ENCODE measurements at regions not wholly inside any gene's neighbourhood (a gene's known extent, or its start where the extent isn't known, plus 50 kb on each side); places are given as distances from the start of the nearest gene placed in this dataset.

GRCh38 chr14:58798173-58798572 lies 160.4 kb downstream of the DACT1 start:
- no peaks in the 10 kb centered on the region for H3K36me3 ChIP-seq (ENCODE audit: low read depth, missing control alignments)
- no peaks in the 10 kb centered on the region for H3K4me1 ChIP-seq
- DNase-seq: no peak
- H3K27ac ChIP-seq: no peak overlapping the region
- H3K4me3 ChIP-seq: no peak overlapping the region
- H3K9me3 ChIP-seq: no peaks in the 10 kb centered on the region
- intact Hi-C loops (cut with DNase I; ENCODE audit: low total_unique reads): no loop called here
- no peaks in the 10 kb centered on the region for H3K27me3 ChIP-seq
- 85 to 87% methylated on average over 5 of the region's 5 CpGs for WGBS, 2 donors
- TF ChIP-seq CTCF (IDR thresholded peaks at IDR 0.05): no peak
- no peak for TF ChIP-seq POLR2A (IDR thresholded peaks at IDR 0.05)

GRCh38 chr14:58801086-58801485 lies 163.3 kb downstream of the DACT1 start:
- H3K4me3 ChIP-seq: no peak overlapping the region
- no peak for DNase-seq
- TF ChIP-seq CTCF (IDR thresholded peaks at IDR 0.05) (no peak), POLR2A (IDR thresholded peaks at IDR 0.05) (no peak)
- intact Hi-C loops (cut with DNase I; ENCODE audit: low total_unique reads): no loop called here
- no peaks in the 10 kb centered on the region for H3K4me1 ChIP-seq
- no peaks in the 10 kb centered on the region for H3K9me3 ChIP-seq
- H3K27me3 ChIP-seq: no peaks in the 10 kb centered on the region
- no peak overlapping the region for H3K27ac ChIP-seq
- H3K36me3 ChIP-seq (ENCODE audit: low read depth, missing control alignments): no peaks in the 10 kb centered on the region

GRCh38 chr14:58805057-58805456 lies 167.3 kb downstream of the DACT1 start:
- Histone ChIP-seq H3K9me3 (no peaks in the 10 kb centered on the region), H3K27ac (no peak overlapping the region), H3K4me3 (no peak overlapping the region), H3K36me3 (ENCODE audit: low read depth, missing control alignments) (no peaks in the 10 kb centered on the region), H3K4me1 (no peaks in the 10 kb centered on the region), H3K27me3 (no peaks in the 10 kb centered on the region)
- 67 to 73% methylated on average over 4 of the region's 4 CpGs for WGBS, 2 donors
- intact Hi-C loops (cut with DNase I; ENCODE audit: low total_unique reads): no loop called here
- TF ChIP-seq CTCF (IDR thresholded peaks at IDR 0.05) (no peak), POLR2A (IDR thresholded peaks at IDR 0.05) (no peak)
- DNase-seq: no peak

- H3K27me3 ChIP-seq: no peaks in the 10 kb centered on the region
- no peak overlapping the region for H3K27ac ChIP-seq
- no peak for DNase-seq
- TF ChIP-seq CTCF (IDR thresholded peaks at IDR 0.05) (no peak), POLR2A (IDR thresholded peaks at IDR 0.05) (no peak)
- H3K4me3 ChIP-seq: no peak overlapping the region
- intact Hi-C loops (cut with DNase I; ENCODE audit: low total_unique reads): no loop called here
- H3K4me1 ChIP-seq: no peaks in the 10 kb centered on the region
- no peaks in the 10 kb centered on the region for H3K9me3 ChIP-seq
- WGBS, 2 donors: 69 to 72% methylated on average over 6 of the region's 6 CpGs
- no peaks in the 10 kb centered on the region for H3K36me3 ChIP-seq (ENCODE audit: low read depth, missing control alignments)
Observed at GRCh38 chr14:58805605-58806409, 168.0 kb downstream of the DACT1 start.

- Histone ChIP-seq H3K4me1 (no peaks in the 10 kb centered on the region), H3K9me3 (no peaks in the 10 kb centered on the region), H3K36me3 (ENCODE audit: low read depth, missing control alignments) (no peaks in the 10 kb centered on the region), H3K27me3 (no peaks in the 10 kb centered on the region), H3K27ac (no peak overlapping the region), H3K4me3 (no peak overlapping the region)
- intact Hi-C loops (cut with DNase I; ENCODE audit: low total_unique reads): no loop called here
- DNase-seq: no peak
- TF ChIP-seq POLR2A (IDR thresholded peaks at IDR 0.05): no peak
- no peak for TF ChIP-seq CTCF (IDR thresholded peaks at IDR 0.05)
Observed at GRCh38 chr14:58807191-58807590, 169.4 kb downstream of the DACT1 start.
